ENCODE measurements at regions not wholly inside any gene's neighbourhood (a gene's known extent, or its start where the extent isn't known, plus 50 kb on each side); places are given as distances from the start of the nearest gene placed in this dataset.

DNA sequence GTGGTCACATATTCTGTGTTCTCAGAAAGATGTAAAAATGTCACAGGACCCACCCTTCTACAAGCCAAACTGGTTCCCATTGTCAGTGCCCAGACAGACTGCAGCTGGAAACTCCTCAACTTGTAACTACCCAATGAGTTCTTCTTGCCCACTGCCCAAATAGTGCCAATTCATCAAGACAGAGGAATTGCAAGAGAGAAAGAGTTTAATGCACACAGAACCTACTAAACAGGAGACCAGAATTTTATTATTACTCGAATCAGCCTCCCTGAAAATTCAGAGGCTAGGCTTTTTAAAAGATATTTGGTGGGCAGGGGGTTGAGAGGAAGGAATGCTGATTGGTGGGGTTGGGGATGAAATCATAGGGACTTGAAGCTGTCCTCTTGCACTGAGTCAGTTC is 184.1 kb downstream of the URB2 start:
- Mint-ChIP-seq H3K4me1 (no peaks in the 10 kb centered on the region), H3K36me3 (ENCODE audit: low read depth) (peaks cover 6% of the 10 kb centered on the region), H3K27ac (ENCODE audit: unreplicated experiment) (no peak overlapping the region), H3K27me3 (ENCODE audit: low read depth) (peaks cover 8% of the 10 kb centered on the region), H3K4me3 (no peak overlapping the region), H3K9me3 (peaks cover 11% of the 10 kb centered on the region)
- DNase-seq (ENCODE audit: low read depth, low spot score) = no peak
- TF ChIP-seq, protein P1, sequence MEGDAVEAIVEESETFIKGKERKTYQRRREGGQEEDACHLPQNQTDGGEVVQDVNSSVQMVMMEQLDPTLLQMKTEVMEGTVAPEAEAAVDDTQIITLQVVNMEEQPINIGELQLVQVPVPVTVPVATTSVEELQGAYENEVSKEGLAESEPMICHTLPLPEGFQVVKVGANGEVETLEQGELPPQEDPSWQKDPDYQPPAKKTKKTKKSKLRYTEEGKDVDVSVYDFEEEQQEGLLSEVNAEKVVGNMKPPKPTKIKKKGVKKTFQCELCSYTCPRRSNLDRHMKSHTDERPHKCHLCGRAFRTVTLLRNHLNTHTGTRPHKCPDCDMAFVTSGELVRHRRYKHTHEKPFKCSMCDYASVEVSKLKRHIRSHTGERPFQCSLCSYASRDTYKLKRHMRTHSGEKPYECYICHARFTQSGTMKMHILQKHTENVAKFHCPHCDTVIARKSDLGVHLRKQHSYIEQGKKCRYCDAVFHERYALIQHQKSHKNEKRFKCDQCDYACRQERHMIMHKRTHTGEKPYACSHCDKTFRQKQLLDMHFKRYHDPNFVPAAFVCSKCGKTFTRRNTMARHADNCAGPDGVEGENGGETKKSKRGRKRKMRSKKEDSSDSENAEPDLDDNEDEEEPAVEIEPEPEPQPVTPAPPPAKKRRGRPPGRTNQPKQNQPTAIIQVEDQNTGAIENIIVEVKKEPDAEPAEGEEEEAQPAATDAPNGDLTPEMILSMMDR (conservative IDR thresholded peaks at IDR 0.05) = no peak

GRCh38 chr1:229810961-229811360 is 184.9 kb downstream of the URB2 start:
- Mint-ChIP-seq H3K27ac (ENCODE audit: unreplicated experiment) (no peak overlapping the region), H3K27me3 (ENCODE audit: low read depth) (peaks cover 8% of the 10 kb centered on the region), H3K36me3 (ENCODE audit: low read depth) (peaks cover 6% of the 10 kb centered on the region), H3K9me3 (peaks cover 8% of the 10 kb centered on the region), H3K4me1 (no peaks in the 10 kb centered on the region), H3K4me3 (no peak overlapping the region)
- DNase-seq (ENCODE audit: low read depth, low spot score) = no peak
- TF ChIP-seq, protein P1 (conservative IDR thresholded peaks at IDR 0.05) = no peak

- no peak overlapping the region for H3K27ac Mint-ChIP-seq (ENCODE audit: unreplicated experiment)
- H3K27me3 Mint-ChIP-seq (ENCODE audit: low read depth) = peaks cover 8% of the 10 kb centered on the region
- peaks cover 6% of the 10 kb centered on the region for H3K36me3 Mint-ChIP-seq (ENCODE audit: low read depth)
- TF ChIP-seq, protein P1 (conservative IDR thresholded peaks at IDR 0.05) = no peak
- no peak overlapping the region for H3K4me3 Mint-ChIP-seq
- H3K9me3 Mint-ChIP-seq = peaks cover 8% of the 10 kb centered on the region
- no peak for DNase-seq (ENCODE audit: low read depth, low spot score)
- H3K4me1 Mint-ChIP-seq = no peaks in the 10 kb centered on the region
These were observed 186.1 kb downstream of the URB2 start for GRCh38 chr1:229812148-229812547.

- peaks cover 8% of the 10 kb centered on the region for H3K9me3 Mint-ChIP-seq
- H3K27me3 Mint-ChIP-seq (ENCODE audit: low read depth) = peaks cover 10% of the 10 kb centered on the region
- TF ChIP-seq, protein P1 (conservative IDR thresholded peaks at IDR 0.05) = no peak
- H3K36me3 Mint-ChIP-seq (ENCODE audit: low read depth) = peaks cover 6% of the 10 kb centered on the region
- no peak overlapping the region for H3K4me3 Mint-ChIP-seq
- H3K4me1 Mint-ChIP-seq = no peaks in the 10 kb centered on the region
- no peak for DNase-seq (ENCODE audit: low read depth, low spot score)
- no peak overlapping the region for H3K27ac Mint-ChIP-seq (ENCODE audit: unreplicated experiment)
These were observed 186.6 kb downstream of the URB2 start for GRCh38 chr1:229812693-229813092.

- Mint-ChIP-seq H3K4me1 (no peaks in the 10 kb centered on the region), H3K27me3 (ENCODE audit: low read depth) (peaks cover 6% of the 10 kb centered on the region), H3K9me3 (peaks cover 6% of the 10 kb centered on the region), H3K36me3 (ENCODE audit: low read depth) (peaks cover 3% of the 10 kb centered on the region), H3K27ac (ENCODE audit: unreplicated experiment) (no peak overlapping the region), H3K4me3 (no peak overlapping the region)
- TF ChIP-seq, protein P1 (conservative IDR thresholded peaks at IDR 0.05) = no peak
- DNase-seq (ENCODE audit: low read depth, low spot score) = no peak
These were observed 189.0 kb downstream of the URB2 start for GRCh38 chr1:229815076-229815475.

DNA sequence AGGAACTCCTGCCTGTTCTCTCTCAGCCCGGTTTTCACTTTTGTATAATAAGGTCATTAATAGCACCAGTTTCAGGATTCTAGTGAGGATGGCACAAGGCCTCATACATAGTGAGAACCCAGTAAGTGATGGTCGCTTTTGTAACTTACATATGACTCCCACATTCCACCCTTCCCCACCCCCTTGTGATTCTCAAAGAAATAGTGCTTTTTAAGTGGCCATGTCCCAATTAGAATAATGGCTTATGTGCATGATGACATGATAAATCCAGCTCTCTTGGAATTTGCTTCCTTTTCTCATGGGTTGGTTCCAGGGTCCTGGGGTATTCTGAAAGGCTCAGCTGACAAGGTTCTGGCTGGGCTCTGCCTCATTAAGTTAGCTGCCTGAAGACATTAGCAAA is 189.9 kb downstream of the URB2 start:
- Mint-ChIP-seq H3K27me3 (ENCODE audit: low read depth) (peaks cover 3% of the 10 kb centered on the region), H3K4me1 (no peaks in the 10 kb centered on the region), H3K36me3 (ENCODE audit: low read depth) (no peaks in the 10 kb centered on the region), H3K27ac (ENCODE audit: unreplicated experiment) (no peak overlapping the region), H3K9me3 (peaks cover 2% of the 10 kb centered on the region), H3K4me3 (no peak overlapping the region)
- TF ChIP-seq, protein P1 (conservative IDR thresholded peaks at IDR 0.05) = no peak
- no peak for DNase-seq (ENCODE audit: low read depth, low spot score)

Data from neural crest cell (in vitro differentiated cells).